HUES6 (cell line): ENCODE measurements at regions not wholly inside any gene's neighbourhood (a gene's known extent, or its start where the extent isn't known, plus 50 kb on each side); places are given as distances from the start of the nearest gene placed in this dataset.

Experiments
- H3K27ac ChIP-seq: 2 replicates; pipeline ENCODE4 v1.7.0; 2013; ENCODE audit warnings: low read depth, mild to moderate bottlenecking, low read length, inconsistent platforms
- H3K27me3 ChIP-seq: 2 replicates; pipeline ENCODE4 v1.6.1; 2013; ENCODE audit warnings: low read length; ENCODE audit not compliant: control insufficient read depth, insufficient read depth
- H3K36me3 ChIP-seq: 2 replicates; pipeline ENCODE4 v1.6.1; 2013; ENCODE audit warnings: low read length; ENCODE audit not compliant: control insufficient read depth, insufficient read depth
- H3K4me1 ChIP-seq: 2 replicates; pipeline ENCODE4 v1.6.1; 2013; ENCODE audit warnings: low read length; ENCODE audit not compliant: control insufficient read depth, insufficient read depth
- H3K4me3 ChIP-seq: 2 replicates; pipeline ENCODE4 v1.5.1; 2013; ENCODE audit warnings: low read depth, low read length
- H3K9ac ChIP-seq: one replicate; pipeline ENCODE4 v1.6.1; 2013; ENCODE audit warnings: mild to moderate bottlenecking, low read length
- H3K9me3 ChIP-seq: 2 replicates; pipeline ENCODE4 v1.6.1; 2013; ENCODE audit warnings: low read depth, low read length; ENCODE audit not compliant: control insufficient read depth, insufficient read depth

- H3K4me3 ChIP-seq: no peak overlapping the region
- no peaks in the 10 kb centered on the region for H3K4me1 ChIP-seq
- H3K36me3 ChIP-seq: no peaks in the 10 kb centered on the region
- no peaks in the 10 kb centered on the region for H3K27me3 ChIP-seq
- no peaks in the 10 kb centered on the region for H3K9me3 ChIP-seq
- no peak overlapping the region for H3K9ac ChIP-seq
- no peak overlapping the region for H3K27ac ChIP-seq
These were observed 1165.7 kb upstream of the GYPC start for GRCh38 chr2:125490308-125490707.

- Histone ChIP-seq H3K9me3 (no peaks in the 10 kb centered on the region), H3K27ac (no peak overlapping the region), H3K9ac (no peak overlapping the region), H3K4me1 (no peaks in the 10 kb centered on the region), H3K27me3 (no peaks in the 10 kb centered on the region), H3K36me3 (no peaks in the 10 kb centered on the region), H3K4me3 (no peak overlapping the region)
These were observed 1164.3 kb upstream of the GYPC start for GRCh38 chr2:125491663-125492062.

- no peak overlapping the region for H3K27ac ChIP-seq
- H3K9me3 ChIP-seq: no peaks in the 10 kb centered on the region; the same call in 1 of the 2 replicates
- H3K9ac ChIP-seq: no peak overlapping the region
- H3K4me1 ChIP-seq: peaks cover 10% of the 10 kb centered on the region; the same call in 1 of the 2 replicates
- H3K27me3 ChIP-seq: 0 out of 2 replicates have a peak, but pooled peaks cover 6% of the 10 kb centered on the region
- no peaks in the 10 kb centered on the region for H3K36me3 ChIP-seq
- H3K4me3 ChIP-seq: no peak overlapping the region
These were observed 1143.6 kb upstream of the GYPC start for GRCh38 chr2:125512313-125512712.

- no peak overlapping the region for H3K27ac ChIP-seq
- H3K9me3 ChIP-seq: no peaks in the 10 kb centered on the region; the same call in 1 of the 2 replicates
- no peaks in the 10 kb centered on the region for H3K36me3 ChIP-seq
These were observed 1139.4 kb upstream of the GYPC start for GRCh38 chr2:125516496-125517109.

GRCh38 chr2:125526093-125526492 lies 1129.9 kb upstream of the GYPC start:
- Histone ChIP-seq H3K4me3 (no peak overlapping the region), H3K9ac (no peak overlapping the region)

More at GRCh38 chr2:125516496-125517109, 1139.4 kb upstream of the GYPC start:
- Histone ChIP-seq H3K4me3 (no peak overlapping the region), H3K9ac (no peak overlapping the region), H3K27me3 (0 out of 2 replicates have a peak, but pooled peaks cover 6% of the 10 kb centered on the region), H3K4me1 (peaks cover 10% of the 10 kb centered on the region; the same call in 1 of the 2 replicates)

GRCh38 chr2:125535089-125535488 lies 1120.9 kb upstream of the GYPC start:
- H3K36me3 ChIP-seq: no peaks in the 10 kb centered on the region
- H3K4me3 ChIP-seq: no peak overlapping the region
- no peaks in the 10 kb centered on the region for H3K9me3 ChIP-seq
- no peaks in the 10 kb centered on the region for H3K27me3 ChIP-seq
- no peak overlapping the region for H3K9ac ChIP-seq
- H3K27ac ChIP-seq: no peak overlapping the region
- H3K4me1 ChIP-seq: no peaks in the 10 kb centered on the region

More at GRCh38 chr2:125526093-125526492, 1129.9 kb upstream of the GYPC start:
- Histone ChIP-seq H3K27me3 (no peaks in the 10 kb centered on the region), H3K27ac (no peak overlapping the region), H3K4me1 (peaks cover 14% of the 10 kb centered on the region; the same call in 1 of the 2 replicates), H3K9me3 (no peaks in the 10 kb centered on the region; the same call in 1 of the 2 replicates), H3K36me3 (no peaks in the 10 kb centered on the region)

GRCh38 chr2:125543968-125544514 lies 1111.9 kb upstream of the GYPC start:
- no peaks in the 10 kb centered on the region for H3K36me3 ChIP-seq
- no peaks in the 10 kb centered on the region for H3K4me1 ChIP-seq
- H3K4me3 ChIP-seq: no peak overlapping the region

GRCh38 chr2:125553768-125554167 lies 1102.2 kb upstream of the GYPC start:
- Histone ChIP-seq H3K9ac (no peak overlapping the region), H3K27me3 (no peaks in the 10 kb centered on the region), H3K27ac (no peak overlapping the region), H3K36me3 (no peaks in the 10 kb centered on the region), H3K9me3 (no peaks in the 10 kb centered on the region), H3K4me3 (no peak overlapping the region), H3K4me1 (no peaks in the 10 kb centered on the region)

More at GRCh38 chr2:125543968-125544514, 1111.9 kb upstream of the GYPC start:
- H3K27me3 ChIP-seq: no peaks in the 10 kb centered on the region
- H3K9me3 ChIP-seq: no peaks in the 10 kb centered on the region
- H3K27ac ChIP-seq: no peak overlapping the region
- no peak overlapping the region for H3K9ac ChIP-seq

- no peaks in the 10 kb centered on the region for H3K4me1 ChIP-seq
- H3K9me3 ChIP-seq: no peaks in the 10 kb centered on the region
- H3K9ac ChIP-seq: no peak overlapping the region
- H3K27ac ChIP-seq: no peak overlapping the region
- no peak overlapping the region for H3K4me3 ChIP-seq
- no peaks in the 10 kb centered on the region for H3K36me3 ChIP-seq
- H3K27me3 ChIP-seq: no peaks in the 10 kb centered on the region
These were observed 1101.0 kb upstream of the GYPC start for GRCh38 chr2:125554956-125555355.

- Histone ChIP-seq H3K27me3 (no peaks in the 10 kb centered on the region), H3K36me3 (no peaks in the 10 kb centered on the region), H3K9ac (no peak overlapping the region), H3K4me3 (no peak overlapping the region), H3K9me3 (no peaks in the 10 kb centered on the region), H3K27ac (no peak overlapping the region), H3K4me1 (no peaks in the 10 kb centered on the region)
These were observed 1096.8 kb upstream of the GYPC start for GRCh38 chr2:125559186-125559585.

GRCh38 chr2:125560855-125561254 lies 1095.1 kb upstream of the GYPC start:
- H3K4me3 ChIP-seq: no peak overlapping the region
- H3K36me3 ChIP-seq: no peaks in the 10 kb centered on the region
- H3K9me3 ChIP-seq: no peaks in the 10 kb centered on the region
- H3K27ac ChIP-seq: no peak overlapping the region
- no peaks in the 10 kb centered on the region for H3K27me3 ChIP-seq
- no peaks in the 10 kb centered on the region for H3K4me1 ChIP-seq
- no peak overlapping the region for H3K9ac ChIP-seq
